PC-3 (cell line): ENCODE measurements at regions not wholly inside any gene's neighbourhood (a gene's known extent, or its start where the extent isn't known, plus 50 kb on each side); places are given as distances from the start of the nearest gene placed in this dataset.
A peak's percentile ranks its signal among the peaks of the same experiment; 100 is the strongest.

Experiments used
- ATAC-seq: fragments of 200-7000 bp; cut with Tn5 transposase; 2 replicates; pipeline ENCODE4 v1.9.1; 2020; ENCODE audit warnings: mild to moderate bottlenecking, moderate library complexity
- BruUV-seq: library from RNA; stranded (reverse); fragments of 400-500 nt; replicated peaks from 2 replicates; lab custom pipeline; 2021; lab: Mats Ljungman, UMichigan
- CTCF ChIA-PET: fragments of 300-600 bp; sonication (Branson Sonifier 250); formaldehyde crosslinking; loops from one replicate; lab custom pipeline; 2022; ENCODE audit warnings: antibody characterized with exemption; lab: Charles Lee
- POLR2A ChIA-PET: fragments of 300-600 bp; sonication (Branson Sonifier 250); formaldehyde crosslinking; loops from one replicate; lab custom pipeline; 2022; ENCODE audit warnings: antibody characterized with exemption; ENCODE audit not compliant: unreplicated experiment; lab: Charles Lee
- DNase-seq: peaks from one replicate; pipeline ENCODE4 v3.0.0-alpha.2; 2015
- H2AFZ ChIP-seq: fragments of 300-600 bp; sonication (generic); 2 replicates; pipeline ENCODE4 v1.6.0; 2016; ENCODE audit warnings: antibody characterized with exemption, low read length
- H3F3A ChIP-seq: fragments of 300-600 bp; sonication (generic); one replicate; pipeline ENCODE4 v1.6.0; 2017; ENCODE audit warnings: antibody characterized with exemption, low read length, control low read depth, mild to moderate bottlenecking; ENCODE audit not compliant: unreplicated experiment
- H3K27ac ChIP-seq: fragments of 300-600 bp; sonication (generic); 2 replicates; pipeline ENCODE4 v1.5.1; 2016; ENCODE audit warnings: mild to moderate bottlenecking, low read length
- H3K27me3 ChIP-seq: fragments of 300-600 bp; sonication (generic); 2 replicates; pipeline ENCODE4 v1.6.1; 2016; ENCODE audit warnings: low read length, mixed read lengths
- H3K36me3 ChIP-seq: fragments of 300-600 bp; sonication (generic); 2 replicates; pipeline ENCODE4 v1.6.1; 2016; ENCODE audit warnings: low read depth, mixed run types, low read length, mixed read lengths
- H3K4me1 ChIP-seq: fragments of 300-600 bp; sonication (generic); 2 replicates; pipeline ENCODE4 v1.5.1; 2016; ENCODE audit warnings: low read length; ENCODE audit not compliant: insufficient read depth
- H3K4me2 ChIP-seq: fragments of 300-600 bp; sonication (generic); 2 replicates; pipeline ENCODE4 v1.6.0; 2016; ENCODE audit warnings: low read length
- H3K4me3 ChIP-seq: fragments of 300-600 bp; sonication (generic); 2 replicates; pipeline ENCODE4 v1.5.1; 2016; ENCODE audit warnings: mild to moderate bottlenecking, low read length, mixed read lengths
- H3K79me2 ChIP-seq: fragments of 300-600 bp; sonication (generic); 2 replicates; pipeline ENCODE4 v1.6.1; 2017; ENCODE audit warnings: low read length, mixed read lengths
- H3K9ac ChIP-seq: fragments of 300-600 bp; sonication (generic); 2 replicates; pipeline ENCODE4 v1.6.0; 2016; ENCODE audit warnings: mild to moderate bottlenecking, low read length
- H3K9me2 ChIP-seq: fragments of 300-600 bp; sonication (generic); replicated peaks from 2 replicates; pipeline ENCODE4 v1.6.1; 2016; ENCODE audit warnings: mixed run types, low read length, mixed read lengths
- H3K9me3 ChIP-seq: fragments of 300-600 bp; sonication (generic); 2 replicates; pipeline ENCODE4 v1.6.1; 2016; ENCODE audit warnings: low read length, mixed read lengths
- H4K20me1 ChIP-seq: fragments of 300-600 bp; sonication (generic); 2 replicates; pipeline ENCODE4 v1.6.1; 2016; ENCODE audit warnings: low read length, mixed read lengths
- EZH2 ChIP-seq: fragments of 300-600 bp; sonication (generic); IDR thresholded peaks from one replicate; pipeline ENCODE4 v1.6.1; 2017; ENCODE audit warnings: antibody characterized with exemption, mild to moderate bottlenecking, low read length; ENCODE audit not compliant: unreplicated experiment
- EZH2phosphoT487 ChIP-seq: fragments of 300-600 bp; sonication (generic); IDR thresholded peaks from 2 replicates; pipeline ENCODE4 v1.6.1; 2018; ENCODE audit warnings: mild to moderate bottlenecking, antibody characterized with exemption, low read length, borderline replicate concordance
- intact Hi-C: fragments of 100-400 bp; cut with micrococcal nuclease; formaldehyde crosslinking; loops from 2 replicates; pipeline ENCODE4 v1.9.0; 2023
- TF ChIP-seq, protein P1 (sequence below): fragments of 300-600 bp; sonication (generic); conservative IDR thresholded peaks from 2 replicates; pipeline ENCODE4 v1.5.1; 2017; ENCODE audit warnings: antibody characterized with exemption, low read depth, mild to moderate bottlenecking, low read length

DNA sequence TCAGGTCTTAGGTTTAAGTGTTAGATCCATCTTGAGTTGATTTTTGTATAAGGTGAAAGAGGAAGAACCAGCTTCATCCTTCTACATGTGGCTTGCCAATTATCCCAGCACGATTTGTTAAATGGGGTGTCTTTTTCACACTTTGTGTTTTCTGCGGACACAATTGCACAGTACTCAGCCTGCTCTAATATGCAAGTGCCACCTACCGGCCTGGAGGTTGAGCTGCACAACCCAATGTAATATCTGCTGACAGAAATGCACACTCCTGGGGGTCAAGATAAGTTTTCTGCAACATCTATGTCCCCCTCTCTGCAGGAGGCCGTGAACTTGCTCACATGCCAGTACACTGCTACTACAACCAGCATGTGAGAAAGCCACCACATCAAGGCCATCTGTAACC lies 791.9 kb upstream of the ROBO1 start:
- no TSS peak for BruUV-seq
- no peaks in the 10 kb centered on the region for H3K9me2 ChIP-seq
- H3K4me1 ChIP-seq = no peaks in the 10 kb centered on the region
- H3K27me3 ChIP-seq = no peaks in the 10 kb centered on the region
- ATAC-seq (no peak), DNase-seq (no peak)
- no peak overlapping the region for H2AFZ ChIP-seq
- no peaks in the 10 kb centered on the region for H3K36me3 ChIP-seq
- CTCF ChIA-PET = no interaction called here
- no peaks in the 10 kb centered on the region for H3F3A ChIP-seq
- intact Hi-C loops = no loop called here
- no peaks in the 10 kb centered on the region for H4K20me1 ChIP-seq
- no peak overlapping the region for H3K9ac ChIP-seq
- POLR2A ChIA-PET = no interaction called here
- H3K27ac ChIP-seq = no peak overlapping the region
- H3K79me2 ChIP-seq = no peaks in the 10 kb centered on the region
- H3K4me3 ChIP-seq = no peak overlapping the region
- no peak overlapping the region for H3K4me2 ChIP-seq
- no peaks in the 10 kb centered on the region for H3K9me3 ChIP-seq
- no peak for TF ChIP-seq EZH2phosphoT487
- no peak for TF ChIP-seq EZH2
- TF ChIP-seq, protein P1, sequence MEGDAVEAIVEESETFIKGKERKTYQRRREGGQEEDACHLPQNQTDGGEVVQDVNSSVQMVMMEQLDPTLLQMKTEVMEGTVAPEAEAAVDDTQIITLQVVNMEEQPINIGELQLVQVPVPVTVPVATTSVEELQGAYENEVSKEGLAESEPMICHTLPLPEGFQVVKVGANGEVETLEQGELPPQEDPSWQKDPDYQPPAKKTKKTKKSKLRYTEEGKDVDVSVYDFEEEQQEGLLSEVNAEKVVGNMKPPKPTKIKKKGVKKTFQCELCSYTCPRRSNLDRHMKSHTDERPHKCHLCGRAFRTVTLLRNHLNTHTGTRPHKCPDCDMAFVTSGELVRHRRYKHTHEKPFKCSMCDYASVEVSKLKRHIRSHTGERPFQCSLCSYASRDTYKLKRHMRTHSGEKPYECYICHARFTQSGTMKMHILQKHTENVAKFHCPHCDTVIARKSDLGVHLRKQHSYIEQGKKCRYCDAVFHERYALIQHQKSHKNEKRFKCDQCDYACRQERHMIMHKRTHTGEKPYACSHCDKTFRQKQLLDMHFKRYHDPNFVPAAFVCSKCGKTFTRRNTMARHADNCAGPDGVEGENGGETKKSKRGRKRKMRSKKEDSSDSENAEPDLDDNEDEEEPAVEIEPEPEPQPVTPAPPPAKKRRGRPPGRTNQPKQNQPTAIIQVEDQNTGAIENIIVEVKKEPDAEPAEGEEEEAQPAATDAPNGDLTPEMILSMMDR = peak; percentile 44

DNA sequence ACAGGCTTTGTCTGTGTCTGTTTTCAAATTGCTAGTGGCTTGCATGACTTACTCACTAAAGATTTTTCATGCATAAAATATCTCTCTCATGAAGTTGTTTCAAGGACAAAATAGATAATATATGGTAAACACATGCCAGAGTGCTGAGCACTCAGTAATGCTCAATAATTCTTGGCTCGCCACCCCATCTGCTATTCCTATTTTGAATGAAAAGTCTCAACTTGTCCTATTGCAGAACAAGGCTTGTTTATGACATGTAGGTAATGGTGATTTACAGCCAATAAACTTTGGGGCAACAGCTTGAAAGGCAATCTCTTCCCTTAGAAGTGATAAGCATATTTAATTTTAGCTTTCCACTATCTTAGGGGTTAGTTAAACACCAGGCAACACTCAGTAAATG lies 789.0 kb upstream of the ROBO1 start:
- ChIA-PET POLR2A (no interaction called here), CTCF (no interaction called here)
- peaks cover 13% of the 10 kb centered on the region for H3K4me1 ChIP-seq
- H3K36me3 ChIP-seq = no peaks in the 10 kb centered on the region
- H3K79me2 ChIP-seq = no peaks in the 10 kb centered on the region
- intact Hi-C loops = no loop called here
- H3K4me3 ChIP-seq = no peak overlapping the region
- H3F3A ChIP-seq = no peaks in the 10 kb centered on the region
- DNase-seq (no peak), ATAC-seq (no peak)
- no peaks in the 10 kb centered on the region for H3K27me3 ChIP-seq
- no TSS peak for BruUV-seq
- no peaks in the 10 kb centered on the region for H3K9me3 ChIP-seq
- no peaks in the 10 kb centered on the region for H4K20me1 ChIP-seq
- no peak overlapping the region for H2AFZ ChIP-seq
- no peak overlapping the region for H3K4me2 ChIP-seq
- TF ChIP-seq, protein P1 = no peak
- TF ChIP-seq EZH2phosphoT487 = no peak
- H3K27ac ChIP-seq = no peak overlapping the region
- no peak overlapping the region for H3K9ac ChIP-seq
- H3K9me2 ChIP-seq = no peaks in the 10 kb centered on the region

DNA sequence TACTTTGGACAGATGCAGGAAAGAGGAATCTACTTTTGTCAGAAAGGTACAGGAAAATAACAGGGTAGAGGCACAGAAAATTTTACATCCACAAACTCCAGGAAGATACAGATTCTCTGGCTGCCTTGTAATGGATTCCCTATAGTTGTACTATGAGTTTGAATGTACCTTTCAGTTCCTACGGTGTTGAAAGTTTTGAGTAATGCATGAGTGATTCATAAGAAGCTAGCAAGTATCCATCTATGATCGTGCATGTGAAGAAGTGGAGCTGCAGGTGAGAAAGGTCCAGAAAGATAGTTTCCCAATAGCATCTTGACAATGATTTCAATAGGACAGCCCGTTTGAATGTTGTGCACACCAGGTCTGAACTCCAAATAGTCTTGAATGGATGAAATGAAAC lies 786.5 kb upstream of the ROBO1 start:
- H3K4me2 ChIP-seq = no peak overlapping the region
- H3K9me3 ChIP-seq = no peaks in the 10 kb centered on the region
- POLR2A ChIA-PET = no interaction called here
- no peaks in the 10 kb centered on the region for H3F3A ChIP-seq
- H3K4me1 ChIP-seq = peaks cover 13% of the 10 kb centered on the region
- no peaks in the 10 kb centered on the region for H3K27me3 ChIP-seq
- ATAC-seq = no peak
- no peak overlapping the region for H2AFZ ChIP-seq
- no peak overlapping the region for H3K4me3 ChIP-seq
- TF ChIP-seq EZH2 (no peak), EZH2phosphoT487 (no peak)
- TF ChIP-seq, protein P1 = no peak
- H3K27ac ChIP-seq = no peak overlapping the region
- no TSS peak for BruUV-seq
- H3K9ac ChIP-seq = no peak overlapping the region
- no peaks in the 10 kb centered on the region for H3K36me3 ChIP-seq
- H4K20me1 ChIP-seq = no peaks in the 10 kb centered on the region
- H3K9me2 ChIP-seq = no peaks in the 10 kb centered on the region
- CTCF ChIA-PET = no interaction called here
- no peak for DNase-seq
- intact Hi-C loops = no loop called here
- no peaks in the 10 kb centered on the region for H3K79me2 ChIP-seq
